ENCODE measurements at regions not wholly inside any gene's neighbourhood (a gene's known extent, or its start where the extent isn't known, plus 50 kb on each side); places are given as distances from the start of the nearest gene placed in this dataset.

DNA sequence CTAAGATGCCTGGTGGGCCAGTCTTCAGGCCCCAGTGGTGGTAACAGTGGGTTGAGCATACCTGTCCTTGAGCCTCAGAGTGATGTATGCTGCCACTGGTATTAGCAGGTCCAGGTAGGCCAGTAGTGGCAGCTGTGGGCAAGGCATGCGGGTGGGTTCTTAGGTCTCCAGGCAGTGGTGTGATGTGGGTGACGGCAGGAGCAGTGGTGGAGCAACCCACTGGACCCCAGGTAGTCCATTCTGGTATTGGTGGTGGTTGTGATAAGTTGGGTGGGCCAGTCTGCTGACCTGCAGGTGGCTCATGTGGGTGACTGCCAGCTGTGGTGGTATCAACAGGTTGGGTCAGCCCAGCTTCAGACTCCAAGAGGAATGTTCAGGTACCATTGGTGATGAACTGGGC lies 165.0 kb upstream of the GORAB start:
- no peak for FAIRE-seq
- TF ChIP-seq, protein P1, sequence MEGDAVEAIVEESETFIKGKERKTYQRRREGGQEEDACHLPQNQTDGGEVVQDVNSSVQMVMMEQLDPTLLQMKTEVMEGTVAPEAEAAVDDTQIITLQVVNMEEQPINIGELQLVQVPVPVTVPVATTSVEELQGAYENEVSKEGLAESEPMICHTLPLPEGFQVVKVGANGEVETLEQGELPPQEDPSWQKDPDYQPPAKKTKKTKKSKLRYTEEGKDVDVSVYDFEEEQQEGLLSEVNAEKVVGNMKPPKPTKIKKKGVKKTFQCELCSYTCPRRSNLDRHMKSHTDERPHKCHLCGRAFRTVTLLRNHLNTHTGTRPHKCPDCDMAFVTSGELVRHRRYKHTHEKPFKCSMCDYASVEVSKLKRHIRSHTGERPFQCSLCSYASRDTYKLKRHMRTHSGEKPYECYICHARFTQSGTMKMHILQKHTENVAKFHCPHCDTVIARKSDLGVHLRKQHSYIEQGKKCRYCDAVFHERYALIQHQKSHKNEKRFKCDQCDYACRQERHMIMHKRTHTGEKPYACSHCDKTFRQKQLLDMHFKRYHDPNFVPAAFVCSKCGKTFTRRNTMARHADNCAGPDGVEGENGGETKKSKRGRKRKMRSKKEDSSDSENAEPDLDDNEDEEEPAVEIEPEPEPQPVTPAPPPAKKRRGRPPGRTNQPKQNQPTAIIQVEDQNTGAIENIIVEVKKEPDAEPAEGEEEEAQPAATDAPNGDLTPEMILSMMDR (IDR thresholded peaks at IDR 0.05; ENCODE audit: insufficient read depth, missing control alignments): no peak

DNA sequence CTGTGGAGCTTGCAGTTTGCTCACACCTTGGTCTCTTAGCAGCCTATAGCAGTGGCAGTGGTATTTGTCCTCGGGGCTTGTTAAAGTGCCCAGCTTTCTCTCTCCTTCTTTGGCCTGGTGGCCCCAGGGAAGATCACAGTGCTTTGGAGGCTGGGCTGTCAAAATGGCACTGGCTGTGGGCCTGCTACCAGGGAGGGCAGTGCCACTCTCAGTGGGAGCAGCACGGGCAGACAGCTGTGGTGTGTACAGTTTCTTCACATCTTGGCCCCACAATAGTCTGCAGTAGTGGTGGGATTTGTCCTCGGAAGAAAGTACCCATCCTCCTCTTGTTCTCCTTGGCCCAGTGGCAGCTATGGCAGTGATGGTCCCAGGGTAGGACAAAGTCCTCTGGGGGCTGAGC lies 164.4 kb upstream of the GORAB start:
- FAIRE-seq: no peak
- DNase-seq (ENCODE audit: insufficient read length, low spot score): no peak
- TF ChIP-seq, protein P1 (IDR thresholded peaks at IDR 0.05; ENCODE audit: insufficient read depth, missing control alignments): no peak

More for the DNA sequence above, 165.0 kb upstream of the GORAB start:
- no peak for DNase-seq (ENCODE audit: insufficient read length, low spot score)

DNA sequence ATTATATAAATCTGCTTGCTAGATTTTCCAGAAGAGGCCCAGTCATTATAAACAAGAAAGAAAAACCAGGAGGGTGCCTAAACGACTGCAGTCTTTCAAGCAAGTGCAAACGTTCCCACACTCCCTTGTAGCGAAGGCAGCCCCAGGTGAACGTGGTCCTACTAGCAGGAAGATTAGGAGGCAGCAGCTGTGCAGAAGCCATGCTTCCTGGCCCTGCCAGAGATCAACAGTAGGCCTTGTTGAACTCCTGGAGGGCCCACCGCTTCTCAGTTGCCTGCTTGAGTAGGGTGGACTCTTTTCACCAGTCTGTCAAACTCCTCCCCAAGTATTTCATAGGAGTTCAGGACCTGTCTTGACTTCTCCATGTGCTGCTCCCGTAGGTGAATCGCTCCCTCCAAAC lies 163.0 kb upstream of the GORAB start:
- TF ChIP-seq, protein P1 (IDR thresholded peaks at IDR 0.05; ENCODE audit: insufficient read depth, missing control alignments): no peak
- no peak for FAIRE-seq

DNA sequence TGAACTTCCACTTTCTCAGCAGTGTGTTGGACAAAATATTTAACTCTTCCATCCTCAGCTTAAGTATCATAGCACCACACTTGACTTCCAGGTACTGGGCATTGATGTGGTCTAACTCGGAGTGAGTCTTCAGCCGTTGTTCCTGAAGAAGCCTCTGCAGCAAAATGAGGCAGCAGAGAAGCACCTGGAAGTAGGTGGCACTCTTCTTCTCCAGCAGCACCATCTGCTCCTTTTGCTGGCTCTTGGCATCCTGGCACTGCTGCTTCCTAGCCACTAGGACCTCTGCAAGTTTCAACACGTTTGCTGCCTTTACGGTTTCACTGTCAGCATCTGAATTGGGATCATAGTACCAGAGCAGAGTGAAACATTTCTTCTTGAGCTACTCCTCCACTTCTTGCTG lies 162.5 kb upstream of the GORAB start:
- FAIRE-seq: no peak
- TF ChIP-seq, protein P1 (IDR thresholded peaks at IDR 0.05; ENCODE audit: insufficient read depth, missing control alignments): no peak
- DNase-seq (ENCODE audit: insufficient read length, low spot score): no peak

More for the DNA sequence above, 163.0 kb upstream of the GORAB start:
- DNase-seq (ENCODE audit: insufficient read length, low spot score): no peak

DNA sequence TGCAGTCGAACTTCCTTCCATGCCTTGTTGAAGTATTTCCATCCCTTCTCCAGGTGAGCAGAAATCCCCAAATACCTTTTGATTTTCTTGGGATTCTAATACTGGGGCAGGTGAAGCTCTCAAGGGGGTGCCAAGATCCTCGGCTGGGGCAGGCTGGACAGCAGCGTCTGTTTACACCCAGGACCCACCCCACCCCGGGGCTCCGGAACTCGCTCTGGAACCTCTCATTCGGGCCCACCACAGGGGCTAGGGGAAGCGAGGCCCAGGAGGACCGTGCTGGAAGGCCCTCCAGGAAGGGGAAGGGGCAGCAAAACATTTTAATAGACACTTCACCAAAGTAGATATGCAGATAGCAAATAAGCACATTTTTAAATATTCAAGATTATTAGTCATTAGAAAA lies 161.9 kb upstream of the GORAB start:
- FAIRE-seq (no peak), DNase-seq (ENCODE audit: insufficient read length, low spot score) (no peak)
- TF ChIP-seq, protein P1 (IDR thresholded peaks at IDR 0.05; ENCODE audit: insufficient read depth, missing control alignments): no peak

DNA sequence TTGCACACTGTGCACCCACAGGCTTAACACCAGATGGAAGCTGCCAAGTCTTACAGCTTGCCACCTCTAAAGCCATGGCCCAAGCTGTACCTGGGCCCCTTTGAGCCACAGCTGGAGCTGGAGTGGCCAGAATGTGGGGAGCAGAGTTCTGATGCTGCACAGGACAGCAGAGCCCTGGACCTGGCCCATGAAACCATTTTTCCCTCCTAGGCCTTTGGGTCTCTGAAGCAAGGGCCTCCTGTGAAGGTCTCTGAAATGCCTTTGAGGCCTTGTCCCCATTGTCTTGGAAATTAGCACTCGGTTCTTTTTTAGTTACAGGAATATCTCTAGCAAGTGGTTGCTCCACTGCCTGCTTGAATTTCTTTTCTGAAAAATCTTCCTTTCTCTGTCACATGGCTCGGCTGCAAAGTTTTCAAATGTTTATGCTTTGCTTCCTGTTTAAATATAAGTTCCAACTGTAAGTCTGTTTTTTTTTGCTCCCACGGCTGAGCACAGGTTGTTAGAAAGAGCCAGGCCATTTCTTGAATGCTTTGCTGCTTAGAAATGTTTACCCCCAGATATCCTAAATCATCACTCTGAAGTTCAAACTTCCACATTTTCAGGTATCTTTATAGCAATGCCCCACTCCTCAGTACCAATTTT lies 156.8 kb upstream of the GORAB start:
- no peak for DNase-seq (ENCODE audit: insufficient read length, low spot score)
- no peak for FAIRE-seq
- TF ChIP-seq, protein P1 (IDR thresholded peaks at IDR 0.05; ENCODE audit: insufficient read depth, missing control alignments): no peak

DNA sequence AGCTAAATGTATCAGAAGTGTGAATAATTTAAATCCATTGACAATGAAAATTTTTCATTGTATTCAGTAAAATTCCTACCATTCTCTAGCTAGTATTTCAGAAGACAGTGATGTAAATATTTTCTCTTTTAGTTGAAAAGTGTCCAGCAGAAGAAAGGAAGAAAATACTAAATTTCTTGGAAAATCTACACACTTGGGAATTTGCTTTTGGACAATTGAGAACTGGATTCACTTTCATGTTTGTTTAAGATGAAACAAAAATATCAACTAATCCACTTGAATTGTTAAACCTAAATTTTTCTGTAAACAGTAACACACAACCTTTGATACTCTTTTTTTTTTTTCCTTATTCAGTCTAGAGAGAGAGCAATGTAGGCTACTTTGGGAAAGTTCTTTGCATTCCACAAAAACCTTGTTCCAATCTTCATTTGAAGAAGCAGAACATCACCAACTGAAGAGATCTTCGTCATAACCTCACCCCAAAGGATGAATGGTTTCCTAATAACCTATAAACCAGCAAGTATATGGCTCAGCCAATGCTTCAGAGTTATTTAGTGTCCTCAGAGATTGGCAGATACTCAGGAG lies 155.1 kb upstream of the GORAB start:
- TF ChIP-seq, protein P1 (IDR thresholded peaks at IDR 0.05; ENCODE audit: insufficient read depth, missing control alignments): no peak
- FAIRE-seq: no peak
- no peak for DNase-seq (ENCODE audit: insufficient read length, low spot score)

All from D721Med (cell line).